SK-N-SH treated with all-trans-retinoic acid at 6 μM for 48 hours (cell line): ENCODE measurements at regions not wholly inside any gene's neighbourhood (a gene's known extent, or its start where the extent isn't known, plus 50 kb on each side); places are given as distances from the start of the nearest gene placed in this dataset.

Experiments used
- ARNTL ChIP-seq: fragments of 450-650 bp; formaldehyde crosslinking; IDR thresholded peaks from 2 replicates; pipeline ENCODE4 v1.5.0; 2020; ENCODE audit warnings: low read depth, mild to moderate bottlenecking, moderate library complexity, borderline replicate concordance
- CSDC2 ChIP-seq: fragments of 250-450 bp; sonication (Bioruptor Pico); IDR thresholded peaks from 2 replicates; pipeline ENCODE4 v1.5.0; 2020; ENCODE audit warnings: mild to moderate bottlenecking, moderate library complexity
- ISL1 ChIP-seq: fragments of 250-450 bp; sonication (Bioruptor Pico); IDR thresholded peaks from 2 replicates; pipeline ENCODE4 v2.1.2; 2022; ENCODE audit warnings: mild to moderate bottlenecking, moderate library complexity
- PATZ1 ChIP-seq: fragments of 250-450 bp; sonication (Bioruptor Pico); IDR thresholded peaks from 2 replicates; pipeline ENCODE4 v1.8.0; 2020; ENCODE audit warnings: mild to moderate bottlenecking, moderate library complexity, borderline replicate concordance
- TOX ChIP-seq: fragments of 250-450 bp; sonication (Bioruptor Pico); IDR thresholded peaks from 2 replicates; pipeline ENCODE4 v1.8.0; 2021; ENCODE audit warnings: mild to moderate bottlenecking, moderate library complexity, borderline replicate concordance
- ZFP30 ChIP-seq: fragments of 450-650 bp; formaldehyde crosslinking; IDR thresholded peaks from 2 replicates; pipeline ENCODE4 v1.5.0; 2022; ENCODE audit warnings: mild to moderate bottlenecking, moderate library complexity

GRCh38 chr18:10182009-10182624, 268.3 kb downstream of the VAPA start:
- no peak for TF ChIP-seq ARNTL (CRISPR knock-in tag)
- TF ChIP-seq ZFP30 (CRISPR knock-in tag) = no peak
- TF ChIP-seq ISL1 (CRISPR knock-in tag) = no peak
- no peak for TF ChIP-seq CSDC2 (CRISPR knock-in tag)
- TF ChIP-seq PATZ1 (CRISPR knock-in tag) = no peak
- no peak for TF ChIP-seq TOX (CRISPR knock-in tag)
